GM12891 (cell line): ENCODE measurements at regions not wholly inside any gene's neighbourhood (a gene's known extent, or its start where the extent isn't known, plus 50 kb on each side); places are given as distances from the start of the nearest gene placed in this dataset.
"Not testable (repeated sequence)": the region's sequence is repeated elsewhere in the genome, so short reads cannot be mapped to it uniquely, and the experiment has no call there.

Experiments
- DNase-seq: peaks from one replicate; pipeline ENCODE4 v3.0.0; 2011; ENCODE audit warnings: low spot score; ENCODE audit not compliant: insufficient read length
- FAIRE-seq: peaks from 2 replicates; lab custom pipeline; 2011; peaks lifted over from hg19 to GRCh38; lab: Jason Lieb, UNC
- PAX5 ChIP-seq: IDR thresholded peaks from 2 replicates; pipeline ENCODE4 v1.6.1; 2011; ENCODE audit warnings: low read length, moderate library complexity, mild to moderate bottlenecking; ENCODE audit not compliant: insufficient read depth, severe bottlenecking
- POLR2A ChIP-seq: IDR thresholded peaks from 2 replicates; pipeline ENCODE4 v1.6.1; 2011; ENCODE audit warnings: low read depth, low read length, control low read depth
- POLR2AphosphoS5 ChIP-seq: IDR thresholded peaks from 2 replicates; pipeline ENCODE4 v1.6.1; 2011; ENCODE audit warnings: low read depth, low read length, control low read depth
- POU2F2 ChIP-seq: IDR thresholded peaks from 2 replicates; pipeline ENCODE4 v1.6.1; 2011; ENCODE audit warnings: low read depth, mild to moderate bottlenecking, control low read depth, low read length, moderate library complexity
- SPI1 ChIP-seq: IDR thresholded peaks from 2 replicates; pipeline ENCODE4 v1.6.1; 2011; ENCODE audit warnings: low read depth, low read length, control low read depth
- TAF1 ChIP-seq: IDR thresholded peaks from 2 replicates; pipeline ENCODE4 v1.6.1; 2011; ENCODE audit warnings: low read depth, low read length, control low read depth

- DNase-seq = no peak
- TF ChIP-seq POLR2AphosphoS5 (no peak), PAX5 (no peak), TAF1 (no peak)
- FAIRE-seq = no peak
Measured at GRCh38 chr5:71821029-71821428, 102.0 kb downstream of the CARTPT start.

- not testable (repeated sequence) for FAIRE-seq, DNase-seq
Measured at GRCh38 chr5:71822065-71822464, 103.0 kb downstream of the CARTPT start.

GRCh38 chr5:71825992-71826391 is 106.9 kb downstream of the CARTPT start:
- no peak for TF ChIP-seq POLR2A
- DNase-seq (no peak), FAIRE-seq (no peak)

GRCh38 chr5:71828291-71829040 is 109.4 kb downstream of the CARTPT start:
- FAIRE-seq = no peak
- TF ChIP-seq POU2F2 = no peak
- no peak for TF ChIP-seq POLR2A
- no peak for TF ChIP-seq SPI1
- TF ChIP-seq POLR2AphosphoS5 = no peak
- no peak for TF ChIP-seq PAX5
- TF ChIP-seq TAF1 = no peak
- DNase-seq = no peak

- TF ChIP-seq POU2F2 = no peak
- TF ChIP-seq POLR2AphosphoS5 = no peak
- no peak for TF ChIP-seq PAX5
- TF ChIP-seq POLR2A = no peak
- TF ChIP-seq SPI1 = no peak
- no peak for TF ChIP-seq TAF1
- DNase-seq (no peak), FAIRE-seq (no peak)
Measured at GRCh38 chr5:71829206-71829605, 110.1 kb downstream of the CARTPT start.

- TF ChIP-seq SPI1 (no peak), POLR2AphosphoS5 (no peak), PAX5 (no peak), POLR2A (no peak), POU2F2 (no peak), TAF1 (no peak)
- no peak for DNase-seq
- FAIRE-seq = no peak
Measured at GRCh38 chr5:71830681-71831539, 111.8 kb downstream of the CARTPT start.

GRCh38 chr5:71832812-71833715 is 114.0 kb downstream of the CARTPT start:
- DNase-seq (no peak), FAIRE-seq (no peak)
- TF ChIP-seq POU2F2 = no peak
- no peak for TF ChIP-seq POLR2AphosphoS5
- TF ChIP-seq POLR2A = no peak
- no peak for TF ChIP-seq TAF1
- TF ChIP-seq SPI1 = no peak

- no peak for FAIRE-seq
- no peak for TF ChIP-seq POLR2AphosphoS5
- TF ChIP-seq POLR2A = no peak
- TF ChIP-seq PAX5 = no peak
- TF ChIP-seq TAF1 = no peak
- no peak for DNase-seq
Measured at GRCh38 chr5:71834601-71835000, 115.5 kb downstream of the CARTPT start.

- FAIRE-seq = no peak
- TF ChIP-seq POLR2A = no peak
- TF ChIP-seq POLR2AphosphoS5 = no peak
- TF ChIP-seq PAX5 = no peak
- TF ChIP-seq SPI1 = no peak
- no peak for TF ChIP-seq TAF1
- TF ChIP-seq POU2F2 = no peak
- DNase-seq = no peak
Measured at GRCh38 chr5:71836084-71836483, 117.0 kb downstream of the CARTPT start.
